Activated CD8-positive, alpha-beta T cell treated with anti-CD3 and anti-CD28 coated beads for 36 hours (primary cell): ENCODE measurements at regions not wholly inside any gene's neighbourhood (a gene's known extent, or its start where the extent isn't known, plus 50 kb on each side); places are given as distances from the start of the nearest gene placed in this dataset.

Source experiments
- ATAC-seq: fragments of 200-7000 bp; cut with Tn5 transposase; one replicate; pipeline ENCODE4 v1.10.0; 2021; ENCODE audit warnings: mild to moderate bottlenecking, moderate library complexity
- CTCF ChIA-PET: fragments of 350-600 bp; sonication (Branson Sonifier 250); formaldehyde crosslinking; loops from one replicate; lab custom pipeline; 2021; ENCODE audit warnings: antibody characterized with exemption; lab: Charles Lee
- POLR2A ChIA-PET: fragments of 350-600 bp; sonication (Branson Sonifier 250); formaldehyde crosslinking; loops from one replicate; lab custom pipeline; 2021; ENCODE audit warnings: antibody characterized with exemption; lab: Charles Lee
- DNase-seq: peaks from one replicate; pipeline ENCODE4 v3.0.0-alpha.2; 2020
- H3K27ac Mint-ChIP-seq: one replicate; pipeline ENCODE4 v1.8.0; 2021; ENCODE audit warnings: mild to moderate bottlenecking, mixed read lengths
- H3K27me3 Mint-ChIP-seq: one replicate; pipeline ENCODE4 v1.8.0; 2021; ENCODE audit warnings: mixed read lengths
- H3K36me3 Mint-ChIP-seq: one replicate; pipeline ENCODE4 v1.8.0; 2021; ENCODE audit warnings: low read depth, mixed read lengths
- H3K4me1 Mint-ChIP-seq: one replicate; pipeline ENCODE4 v1.8.0; 2021; ENCODE audit warnings: low read depth, mixed read lengths
- H3K4me3 Mint-ChIP-seq: one replicate; pipeline ENCODE4 v1.8.0; 2021; ENCODE audit warnings: mild to moderate bottlenecking, moderate library complexity, mixed read lengths
- H3K9me3 Mint-ChIP-seq: one replicate; pipeline ENCODE4 v1.8.0; 2021; ENCODE audit warnings: mixed read lengths
- CTCF ChIP-seq: fragments of 200-600 bp; IDR thresholded peaks from one replicate; pipeline ENCODE4 v1.8.0; 2022; ENCODE audit warnings: antibody characterized with exemption, mild to moderate bottlenecking
- intact Hi-C: fragments of 100-400 bp; cut with micrococcal nuclease; formaldehyde crosslinking; loops from one replicate; pipeline ENCODE4 v1.10.0; 2022

- Mint-ChIP-seq H3K9me3 (no peaks in the 10 kb centered on the region), H3K27me3 (peaks cover 3% of the 10 kb centered on the region), H3K4me1 (no peaks in the 10 kb centered on the region), H3K36me3 (no peaks in the 10 kb centered on the region), H3K27ac (no peak overlapping the region), H3K4me3 (no peak overlapping the region)
- intact Hi-C loops, result no loop called here
- ATAC-seq (no peak), DNase-seq (no peak)
- TF ChIP-seq CTCF, result no peak
- POLR2A ChIA-PET, result no interaction called here
- CTCF ChIA-PET, result interaction anchor here (1.9 kb wide), 1 partner anchor 11 kb away, joined by 5 read pairs; no protein-coding TSS in a partner anchor
Measured at GRCh38 chr9:108413809-108414208, 442.0 kb downstream of the ACTL7B start.

- Mint-ChIP-seq H3K9me3 (no peaks in the 10 kb centered on the region), H3K4me1 (no peaks in the 10 kb centered on the region), H3K27me3 (peaks cover 3% of the 10 kb centered on the region), H3K27ac (no peak overlapping the region), H3K36me3 (no peaks in the 10 kb centered on the region), H3K4me3 (no peak overlapping the region)
- intact Hi-C loops, result no loop called here
- ATAC-seq (no peak), DNase-seq (peak; percentile 6)
- ChIA-PET CTCF (interaction anchor here (1.9 kb wide), 1 partner anchor 10 kb away, joined by 5 read pairs; no protein-coding TSS in a partner anchor), POLR2A (no interaction called here)
- TF ChIP-seq CTCF, result no peak
Measured at GRCh38 chr9:108412755-108413154, 443.0 kb downstream of the ACTL7B start.

- intact Hi-C loops, result no loop called here
- POLR2A ChIA-PET, result no interaction called here
- CTCF ChIA-PET, result no interaction called here
- DNase-seq (no peak), ATAC-seq (no peak)
- no peaks in the 10 kb centered on the region for H3K9me3 Mint-ChIP-seq
- no peak for TF ChIP-seq CTCF
- H3K27ac Mint-ChIP-seq, result no peak overlapping the region
- H3K27me3 Mint-ChIP-seq, result peaks cover 3% of the 10 kb centered on the region
- no peak overlapping the region for H3K4me3 Mint-ChIP-seq
- H3K4me1 Mint-ChIP-seq, result no peaks in the 10 kb centered on the region
- no peaks in the 10 kb centered on the region for H3K36me3 Mint-ChIP-seq
Measured at GRCh38 chr9:108411632-108412031, 444.2 kb downstream of the ACTL7B start.

- POLR2A ChIA-PET, result no interaction called here
- no peak for TF ChIP-seq CTCF
- H3K36me3 Mint-ChIP-seq, result no peaks in the 10 kb centered on the region
Measured at GRCh38 chr9:108410161-108410560, 445.6 kb downstream of the ACTL7B start.

GRCh38 chr9:108400297-108400696 lies 455.5 kb downstream of the ACTL7B start:
- no peak overlapping the region for H3K27ac Mint-ChIP-seq
- intact Hi-C loops, result no loop called here
- TF ChIP-seq CTCF, result no peak
- no peak overlapping the region for H3K4me3 Mint-ChIP-seq
- H3K9me3 Mint-ChIP-seq, result no peaks in the 10 kb centered on the region
- no peaks in the 10 kb centered on the region for H3K36me3 Mint-ChIP-seq
- POLR2A ChIA-PET, result no interaction called here
- CTCF ChIA-PET, result no interaction called here
- no peak for ATAC-seq
- no peaks in the 10 kb centered on the region for H3K4me1 Mint-ChIP-seq
- DNase-seq, result no peak
- no peaks in the 10 kb centered on the region for H3K27me3 Mint-ChIP-seq

More at GRCh38 chr9:108410161-108410560, 445.6 kb downstream of the ACTL7B start:
- no peak for ATAC-seq
- intact Hi-C loops, result no loop called here
- no peaks in the 10 kb centered on the region for H3K9me3 Mint-ChIP-seq
- no peak overlapping the region for H3K27ac Mint-ChIP-seq
- CTCF ChIA-PET, result no interaction called here
- H3K4me1 Mint-ChIP-seq, result no peaks in the 10 kb centered on the region
- no peak overlapping the region for H3K4me3 Mint-ChIP-seq
- peaks cover 3% of the 10 kb centered on the region for H3K27me3 Mint-ChIP-seq
- DNase-seq, result no peak
